ENCODE measurements at regions not wholly inside any gene's neighbourhood (a gene's known extent, or its start where the extent isn't known, plus 50 kb on each side); places are given as distances from the start of the nearest gene placed in this dataset.

GRCh38 chr12:114500131-114500530, 94.2 kb upstream of the TBX5 start:
- no peak for TF ChIP-seq POLR2AphosphoS5 (IDR thresholded peaks at IDR 0.05; ENCODE audit: borderline replicate concordance, low read depth, low read length)
- no peak for TF ChIP-seq EZH2 (IDR thresholded peaks at IDR 0.05)
